H1 (cell line): ENCODE measurements at regions not wholly inside any gene's neighbourhood (a gene's known extent, or its start where the extent isn't known, plus 50 kb on each side); places are given as distances from the start of the nearest gene placed in this dataset.

ENCODE experiments used
- CTCF ChIA-PET: fragments of 300-600 bp; sonication (Branson Sonifier 250); formaldehyde crosslinking; loops from one replicate; lab custom pipeline; 2021; ENCODE audit not compliant: partially characterized antibody; lab: Charles Lee
- POLR2A ChIA-PET: fragments of 300-600 bp; sonication (Branson Sonifier 250); formaldehyde crosslinking; loops from one replicate; lab custom pipeline; 2021; ENCODE audit warnings: inconsistent platforms; ENCODE audit not compliant: partially characterized antibody; lab: Charles Lee
- DNase-seq, 2 experiments: peaks; one replicate each; pipeline versions ENCODE4 v3.0.0 to v3.0.0-alpha.2; 2010 to 2022; ENCODE audit warnings: low spot score in 2 of 2, low read depth in 1 of 2, mixed read lengths in 1 of 2
- FAIRE-seq: peaks from 2 replicates; lab custom pipeline; 2011; peaks lifted over from hg19 to GRCh38; lab: Jason Lieb, UNC
- H2AFZ ChIP-seq: 2 replicates; pipeline ENCODE4 v1.8.1; 2012; ENCODE audit warnings: low read length, inconsistent platforms
- H2AK5ac ChIP-seq: 2 replicates; pipeline ENCODE4 v1.6.1; 2013; ENCODE audit warnings: low read depth, low read length
- H2BK120ac ChIP-seq: replicated peaks from 2 replicates; pipeline ENCODE3; 2013; ENCODE audit warnings: low read depth, low read length, inconsistent platforms
- H2BK12ac ChIP-seq: 2 replicates; pipeline ENCODE4 v1.6.1; 2013; ENCODE audit warnings: low read depth, low read length
- H2BK15ac ChIP-seq: 2 replicates; pipeline ENCODE4 v1.6.1; 2013; ENCODE audit warnings: low read length
- H2BK20ac ChIP-seq: 2 replicates; pipeline ENCODE4 v1.6.1; 2013; ENCODE audit warnings: low read length
- H2BK5ac ChIP-seq: 2 replicates; pipeline ENCODE4 v1.6.1; 2013; ENCODE audit warnings: low read depth, low read length
- H3K14ac ChIP-seq: 2 replicates; pipeline ENCODE4 v1.6.1; 2013; ENCODE audit warnings: inconsistent platforms; ENCODE audit not compliant: insufficient read length
- H3K18ac ChIP-seq: 2 replicates; pipeline ENCODE4 v1.6.1; 2013; ENCODE audit warnings: low read length; ENCODE audit errors: extremely low read depth
- H3K23ac ChIP-seq: 2 replicates; pipeline ENCODE4 v1.6.1; 2013; ENCODE audit warnings: inconsistent platforms; ENCODE audit not compliant: insufficient read length
- H3K23me2 ChIP-seq: 2 replicates; pipeline ENCODE4 v1.6.1; 2013; ENCODE audit warnings: low read depth, low read length
- H3K27ac ChIP-seq: 2 replicates; pipeline ENCODE4 v1.6.1; 2011; ENCODE audit warnings: low read depth, low read length, inconsistent platforms
- H3K27me3 ChIP-seq, 4 experiments: replicated peaks in 1 of 4; 1 replicate in 1 of 4; 2 replicates in 3 of 4; pipeline versions ENCODE4 v1.6.1 to v1.8.1; 2011 to 2013; ENCODE audit warnings: low read length in 3 of 4, mild to moderate bottlenecking in 3 of 4, inconsistent platforms in 2 of 4, mixed read lengths in 2 of 4, moderate library complexity in 1 of 4; ENCODE audit not compliant: control insufficient read depth in 3 of 4, insufficient read depth in 3 of 4; ENCODE audit errors: extremely low read depth in 1 of 4
- H3K36me3 ChIP-seq, 4 experiments: 2 replicates each; pipeline versions ENCODE4 v1.6.1 to v1.8.1; 2011 to 2013; ENCODE audit warnings: mild to moderate bottlenecking in 4 of 4, low read length in 3 of 4, moderate library complexity in 2 of 4, control low read depth in 1 of 4, inconsistent platforms in 1 of 4; ENCODE audit not compliant: insufficient read depth in 4 of 4, control insufficient read depth in 2 of 4
- H3K4ac ChIP-seq: replicated peaks from 2 replicates; pipeline ENCODE3; 2013; ENCODE audit warnings: low read length, low read depth, mixed read lengths, inconsistent platforms; ENCODE audit not compliant: insufficient read length
- H3K4me1 ChIP-seq, 4 experiments: replicated peaks in 1 of 4; 1 replicate in 1 of 4; 2 replicates in 3 of 4; pipeline versions ENCODE4 v1.6.1 to v1.8.1; 2011 to 2013; ENCODE audit warnings: low read length in 3 of 4, inconsistent platforms in 2 of 4, mixed read lengths in 1 of 4; ENCODE audit not compliant: insufficient read depth in 4 of 4, control insufficient read depth in 3 of 4
- H3K4me2 ChIP-seq, 2 experiments: 2 replicates each; pipeline versions ENCODE4 v1.6.1 to v1.8.1; 2011 to 2013; ENCODE audit warnings: low read depth in 2 of 2, low read length in 2 of 2, control low read depth in 1 of 2, inconsistent platforms in 1 of 2, mild to moderate bottlenecking in 1 of 2; ENCODE audit not compliant: insufficient read depth in 1 of 2
- H3K4me3 ChIP-seq, 4 experiments: fragments of 200-600, 300-600 bp in 1 of 4; sonication (generic), shearing (Covaris generic), sonication (Bioruptor Twin) in 1 of 4; 2 replicates each; pipeline versions ENCODE4 v1.5.1 to v1.8.1; 2011 to 2016; ENCODE audit warnings: low read length in 4 of 4, low read depth in 3 of 4, control low read depth in 2 of 4, inconsistent platforms in 2 of 4, mild to moderate bottlenecking in 2 of 4, mixed read lengths in 1 of 4, moderate library complexity in 1 of 4; ENCODE audit not compliant: insufficient read depth in 2 of 4; ENCODE audit errors: extremely low read depth in 1 of 4
- H3K56ac ChIP-seq: replicated peaks from 2 replicates; pipeline ENCODE3; 2013; ENCODE audit warnings: low read depth, mild to moderate bottlenecking, mixed read lengths, low read length, inconsistent platforms; ENCODE audit not compliant: insufficient read length
- H3K79me1 ChIP-seq: 2 replicates; pipeline ENCODE4 v1.6.1; 2013; ENCODE audit warnings: low read depth, low read length, control low read depth
- H3K79me2 ChIP-seq, 2 experiments: 2 replicates each; pipeline versions ENCODE4 v1.6.1 to v1.8.1; 2012 to 2013; ENCODE audit warnings: low read length in 2 of 2, mild to moderate bottlenecking in 2 of 2, inconsistent platforms in 1 of 2; ENCODE audit not compliant: insufficient read depth in 2 of 2, control insufficient read depth in 1 of 2
- H3K9ac ChIP-seq, 4 experiments: replicated peaks in 1 of 4; 1 replicate in 1 of 4; 2 replicates in 3 of 4; pipeline versions ENCODE4 v1.6.1 to v1.8.1; 2011 to 2013; ENCODE audit warnings: low read depth in 3 of 4, low read length in 3 of 4, control low read depth in 2 of 4, mild to moderate bottlenecking in 2 of 4, moderate library complexity in 2 of 4, inconsistent platforms in 1 of 4; ENCODE audit errors: extremely low read depth in 1 of 4
- H3K9me3 ChIP-seq, 2 experiments: 2 replicates each; pipeline versions ENCODE4 v1.6.1 to v1.8.1; 2012 to 2013; ENCODE audit warnings: mild to moderate bottlenecking in 2 of 2, moderate library complexity in 2 of 2, control low read depth in 1 of 2, inconsistent platforms in 1 of 2, low read depth in 1 of 2, low read length in 1 of 2, mixed read lengths in 1 of 2; ENCODE audit not compliant: insufficient read depth in 2 of 2
- H4K20me1 ChIP-seq, 2 experiments: replicated peaks in 1 of 2; 2 replicates each; pipeline versions ENCODE3 to v1.8.1; 2011 to 2013; ENCODE audit warnings: inconsistent platforms in 2 of 2, low read length in 2 of 2, mild to moderate bottlenecking in 1 of 2; ENCODE audit not compliant: insufficient read depth in 2 of 2, control insufficient read depth in 1 of 2
- H4K5ac ChIP-seq: 2 replicates; pipeline ENCODE4 v1.6.1; 2013; ENCODE audit warnings: low read length, low read depth, mixed read lengths, inconsistent platforms; ENCODE audit not compliant: insufficient read length
- H4K8ac ChIP-seq: 2 replicates; pipeline ENCODE4 v1.8.0; 2013; ENCODE audit warnings: mild to moderate bottlenecking, moderate library complexity, low read length, inconsistent platforms; ENCODE audit not compliant: insufficient read depth; ENCODE audit errors: extremely low read depth
- H4K91ac ChIP-seq: replicated peaks from 2 replicates; pipeline ENCODE3; 2013; ENCODE audit warnings: low read length, mixed read lengths, inconsistent platforms; ENCODE audit not compliant: insufficient read length
- CEBPB ChIP-seq: IDR thresholded peaks from 2 replicates; pipeline ENCODE4 v1.6.1; 2012; ENCODE audit warnings: low read depth, low read length
- NRF1 ChIP-seq: IDR thresholded peaks from 2 replicates; pipeline ENCODE4 v1.6.1; 2011; ENCODE audit warnings: mild to moderate bottlenecking, low read depth, low read length, improper control_type of control experiment
- SP1 ChIP-seq: IDR thresholded peaks from 2 replicates; pipeline ENCODE4 v1.6.1; 2011; ENCODE audit warnings: low read depth, low read length
- TCF12 ChIP-seq: IDR thresholded peaks from 2 replicates; pipeline ENCODE4 v1.6.1; 2011; ENCODE audit warnings: low read depth, mild to moderate bottlenecking, low read length
- WGBS, 2 experiments: shearing (Covaris generic) in 1 of 2; methylation state at CpG; one replicate each; pipeline versions ENCODE4 v1.1.6 to v1.1.7; 2013 to 2015; ENCODE audit warnings: low lambda C conversion rate in 2 of 2, mixed read lengths in 2 of 2, inconsistent platforms in 1 of 2, low coverage in 1 of 2, missing lambda C conversion rate in 1 of 2; ENCODE audit not compliant: insufficient replicate concordance in 2 of 2, insufficient coverage in 1 of 2, insufficient read length in 1 of 2; ENCODE audit errors: extremely low coverage in 1 of 2, missing lambda C conversion rate in 1 of 2; 5-methylcytosine and 5-hydroxymethylcytosine counted together

DNA sequence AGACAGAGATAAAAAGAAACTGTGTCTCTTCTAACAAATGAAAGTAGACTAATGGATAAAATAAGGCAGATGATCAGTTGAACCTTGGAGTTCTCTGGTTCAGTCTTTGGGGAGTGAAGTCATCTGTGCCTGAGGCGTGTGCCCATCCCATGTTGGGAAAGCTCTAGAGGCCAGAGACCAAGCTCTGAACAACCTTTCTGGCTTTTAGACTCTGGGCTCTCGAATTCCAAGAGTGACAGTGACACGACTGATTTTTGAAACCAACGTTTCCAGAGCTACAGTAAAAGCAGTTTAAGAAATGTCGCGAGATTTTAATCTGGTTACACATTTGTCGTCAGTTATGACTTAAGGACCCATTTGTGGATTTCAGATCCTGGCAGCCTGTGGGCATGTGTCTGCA, 83.7 kb upstream of the APCDD1 start:
- Histone ChIP-seq H3K4me2 (no peak overlapping the region), H3K9ac (no peak overlapping the region), H3K4me1 (peaks cover 0 to 5% (median 0%) of the 10 kb centered on the region in 4 experiments; a peak in 2 of 7 replicates), H3K14ac (no peak overlapping the region), H3K4ac (no peak overlapping the region), H3K36me3 (no peaks in the 10 kb centered on the region), H3K79me1 (no peaks in the 10 kb centered on the region), H3K23ac (no peak overlapping the region), H2BK5ac (no peak overlapping the region), H4K91ac (no peak overlapping the region), H2BK12ac (no peak overlapping the region), H4K5ac (no peak overlapping the region), H3K79me2 (no peaks in the 10 kb centered on the region), H2AK5ac (no peak overlapping the region), H3K27me3 (no peaks in the 10 kb centered on the region), H3K18ac (no peak overlapping the region), H4K8ac (no peak overlapping the region), H2BK20ac (no peak overlapping the region), H3K23me2 (no peaks in the 10 kb centered on the region), H3K56ac (no peak overlapping the region), H2BK15ac (no peak overlapping the region), H3K4me3 (no peak overlapping the region), H2BK120ac (no peak overlapping the region), H4K20me1 (no peaks in the 10 kb centered on the region), H3K9me3 (no peaks in the 10 kb centered on the region), H2AFZ (no peak overlapping the region), H3K27ac (no peak overlapping the region)
- DNase-seq (no peak), FAIRE-seq (no peak)
- ChIA-PET POLR2A (no interaction called here), CTCF (no interaction called here)
- TF ChIP-seq NRF1 (no peak), SP1 (no peak), TCF12 (no peak), CEBPB (no peak)
- 80% methylated on average over 7 of the region's 7 CpGs; no CpG with 5 or more reads in 1 of the 2 experiments for WGBS, 2 experiments
